WERI-Rb-1 (cell line): ENCODE measurements at regions not wholly inside any gene's neighbourhood (a gene's known extent, or its start where the extent isn't known, plus 50 kb on each side); places are given as distances from the start of the nearest gene placed in this dataset.

Source experiments
- DNase-seq: peaks from one replicate; pipeline ENCODE4 v3.0.0-alpha.2; 2020
- H3K27ac ChIP-seq: fragments of 250-450 bp; sonication (Bioruptor Pico); 2 replicates; pipeline ENCODE4 v1.5.1; 2020; ENCODE audit warnings: mild to moderate bottlenecking, moderate library complexity
- H3K27me3 ChIP-seq: fragments of 250-450 bp; sonication (Bioruptor Pico); 2 replicates; pipeline ENCODE4 v1.5.1; 2021; ENCODE audit warnings: mild to moderate bottlenecking, low read depth, moderate library complexity; ENCODE audit not compliant: insufficient read depth, severe bottlenecking
- H3K36me3 ChIP-seq: fragments of 250-450 bp; sonication (Bioruptor Pico); 2 replicates; pipeline ENCODE4 v1.5.1; 2020; ENCODE audit warnings: mild to moderate bottlenecking, moderate library complexity
- H3K4me3 ChIP-seq: 2 replicates; pipeline ENCODE4 v1.5.1; 2011; ENCODE audit warnings: low read depth, mild to moderate bottlenecking, control low read depth, low read length
- H3K9me3 ChIP-seq: fragments of 250-450 bp; sonication (Bioruptor Pico); 2 replicates; pipeline ENCODE4 v1.5.1; 2021; ENCODE audit warnings: mild to moderate bottlenecking, moderate library complexity; ENCODE audit not compliant: severe bottlenecking
- CTCF ChIP-seq: IDR thresholded peaks from 2 replicates; pipeline ENCODE4 v1.5.1; 2011; ENCODE audit warnings: low read depth, mild to moderate bottlenecking, control low read depth, inconsistent platforms, low read length

- no peak overlapping the region for H3K27ac ChIP-seq
- DNase-seq = no peak
- no peaks in the 10 kb centered on the region for H3K36me3 ChIP-seq
- no peaks in the 10 kb centered on the region for H3K27me3 ChIP-seq
- H3K9me3 ChIP-seq = no peaks in the 10 kb centered on the region
- no peak overlapping the region for H3K4me3 ChIP-seq
- TF ChIP-seq CTCF = no peak
These were observed 156.2 kb downstream of the EDN1 start for GRCh38 chr6:12446394-12446793.

- no peak for TF ChIP-seq CTCF
- H3K27me3 ChIP-seq = no peaks in the 10 kb centered on the region
- peaks cover 20% of the 10 kb centered on the region for H3K9me3 ChIP-seq
- DNase-seq = no peak
- H3K4me3 ChIP-seq = no peak overlapping the region
- H3K36me3 ChIP-seq = no peaks in the 10 kb centered on the region
- H3K27ac ChIP-seq = no peak overlapping the region
These were observed 159.3 kb downstream of the EDN1 start for GRCh38 chr6:12449447-12449846.

GRCh38 chr6:12450467-12450866, 160.3 kb downstream of the EDN1 start:
- H3K36me3 ChIP-seq = no peaks in the 10 kb centered on the region
- no peak for TF ChIP-seq CTCF
- DNase-seq = no peak
- H3K27me3 ChIP-seq = no peaks in the 10 kb centered on the region
- peaks cover 21% of the 10 kb centered on the region for H3K9me3 ChIP-seq
- no peak overlapping the region for H3K27ac ChIP-seq
- no peak overlapping the region for H3K4me3 ChIP-seq

GRCh38 chr6:12456343-12456742, 166.2 kb downstream of the EDN1 start:
- DNase-seq = no peak
- H3K9me3 ChIP-seq = peaks cover 21% of the 10 kb centered on the region
- H3K4me3 ChIP-seq = no peak overlapping the region
- TF ChIP-seq CTCF = no peak
- no peaks in the 10 kb centered on the region for H3K36me3 ChIP-seq
- no peak overlapping the region for H3K27ac ChIP-seq
- no peaks in the 10 kb centered on the region for H3K27me3 ChIP-seq

GRCh38 chr6:12457094-12457493, 166.9 kb downstream of the EDN1 start:
- H3K9me3 ChIP-seq = peaks cover 21% of the 10 kb centered on the region
- no peaks in the 10 kb centered on the region for H3K27me3 ChIP-seq
- no peak for DNase-seq
- H3K36me3 ChIP-seq = no peaks in the 10 kb centered on the region
- no peak for TF ChIP-seq CTCF
- no peak overlapping the region for H3K4me3 ChIP-seq
- no peak overlapping the region for H3K27ac ChIP-seq

- Histone ChIP-seq H3K27ac (no peak overlapping the region), H3K4me3 (no peak overlapping the region), H3K36me3 (no peaks in the 10 kb centered on the region), H3K9me3 (peaks cover 10% of the 10 kb centered on the region), H3K27me3 (no peaks in the 10 kb centered on the region)
- DNase-seq = no peak
- TF ChIP-seq CTCF = no peak
These were observed 168.4 kb downstream of the EDN1 start for GRCh38 chr6:12458558-12458957.
